Breast epithelium (tissue), 4 donors: ENCODE measurements at regions not wholly inside any gene's neighbourhood (a gene's known extent, or its start where the extent isn't known, plus 50 kb on each side); places are given as distances from the start of the nearest gene placed in this dataset.

ENCODE experiments used
- DNase-seq, 2 donors: peaks; one replicate each; pipeline ENCODE4 v3.0.0-alpha.2; 2019; ENCODE audit warnings: low spot score in 2 of 2
- H3K27ac ChIP-seq, 2 donors: fragments of 200-600 bp; sonication (generic) in 1 of 2; one replicate each; pipeline ENCODE4 v1.5.1; 2016 to 2019; ENCODE audit warnings: mild to moderate bottlenecking in 1 of 2
- H3K27me3 ChIP-seq, 2 donors: fragments of 200-600 bp; sonication (generic) in 1 of 2; one replicate each; pipeline versions ENCODE4 v1.5.1 to v1.6.0; 2017 to 2019; ENCODE audit warnings: control low read depth in 1 of 2, mild to moderate bottlenecking in 1 of 2
- H3K36me3 ChIP-seq: fragments of 200-600 bp; one replicate; pipeline ENCODE4 v1.5.1; 2019
- H3K4me1 ChIP-seq, 2 donors: fragments of 200-600 bp; sonication (generic); one replicate each; pipeline ENCODE4 v1.5.1; 2016 to 2019; ENCODE audit warnings: control low read depth in 1 of 2
- H3K4me3 ChIP-seq, 3 donors: fragments of 200-600 bp; sonication (generic); 1 replicate in 2 of 3; 2 replicates in 1 of 3; pipeline ENCODE4 v1.5.1; 2016 to 2019; ENCODE audit warnings: mild to moderate bottlenecking in 3 of 3, moderate library complexity in 2 of 3
- H3K9me3 ChIP-seq, 2 donors: fragments of 200-600 bp; sonication (generic) in 1 of 2; one replicate each; pipeline ENCODE4 v1.5.1; 2016 to 2019; ENCODE audit warnings: control low read depth in 1 of 2
- CTCF ChIP-seq, 3 donors: fragments of 450-650 bp; IDR thresholded peaks; one replicate each; pipeline ENCODE4 v1.5.1; 2016 to 2017; ENCODE audit warnings: antibody characterized with exemption in 3 of 3, mild to moderate bottlenecking in 3 of 3, moderate library complexity in 3 of 3
- POLR2A ChIP-seq: fragments of 450-650 bp; IDR thresholded peaks from one replicate; pipeline ENCODE4 v1.6.1; 2016; ENCODE audit warnings: antibody characterized with exemption, mild to moderate bottlenecking, moderate library complexity
- POLR2AphosphoS5 ChIP-seq, 3 donors: sonication (generic); formaldehyde crosslinking; IDR thresholded peaks; one replicate each; pipeline ENCODE4 v1.6.1; 2017; ENCODE audit warnings: antibody characterized with exemption in 3 of 3
- intact Hi-C: fragments of 100-400 bp; cut with DNase I; formaldehyde crosslinking; loops from one replicate; pipeline ENCODE4 v1.15.1; 2023; ENCODE audit warnings: low total_unique reads

GRCh38 chr2:44883356-44883755 is 58.1 kb upstream of the SIX3 start:
- H3K4me3 ChIP-seq, result no peak overlapping the region
- intact Hi-C loops, result no loop called here
- H3K36me3 ChIP-seq, result no peaks in the 10 kb centered on the region
- no peak overlapping the region for H3K27ac ChIP-seq
- no peak for DNase-seq
- H3K9me3 ChIP-seq, result no peaks in the 10 kb centered on the region
- no peaks in the 10 kb centered on the region for H3K4me1 ChIP-seq
- no peak for TF ChIP-seq POLR2AphosphoS5 (IDR thresholded peaks at IDR 0.05)
- TF ChIP-seq CTCF (IDR thresholded peaks at IDR 0.05), result no peak
- TF ChIP-seq POLR2A, result no peak
- peaks cover 0 to 12% of the 10 kb centered on the region in 2 donors for H3K27me3 ChIP-seq

GRCh38 chr2:44884231-44884630 is 57.3 kb upstream of the SIX3 start:
- H3K4me3 ChIP-seq, result no peak overlapping the region
- TF ChIP-seq POLR2A, result no peak
- no peak for TF ChIP-seq POLR2AphosphoS5 (IDR thresholded peaks at IDR 0.05)
- TF ChIP-seq CTCF (IDR thresholded peaks at IDR 0.05), result no peak
- DNase-seq, result no peak
- no peaks in the 10 kb centered on the region for H3K4me1 ChIP-seq
- peaks cover 0 to 8% of the 10 kb centered on the region in 2 donors for H3K27me3 ChIP-seq
- H3K27ac ChIP-seq, result no peak overlapping the region
- H3K9me3 ChIP-seq, result no peaks in the 10 kb centered on the region
- no peaks in the 10 kb centered on the region for H3K36me3 ChIP-seq
- intact Hi-C loops, result no loop called here

GRCh38 chr2:44884677-44885076 is 56.8 kb upstream of the SIX3 start:
- Histone ChIP-seq H3K27ac (no peak overlapping the region), H3K4me1 (no peaks in the 10 kb centered on the region), H3K36me3 (no peaks in the 10 kb centered on the region), H3K27me3 (peaks cover 0 to 6% of the 10 kb centered on the region in 2 donors), H3K4me3 (no peak overlapping the region), H3K9me3 (no peaks in the 10 kb centered on the region)
- intact Hi-C loops, result loop anchor here (5.0 kb wide), 1 partner anchor 628 kb away; no protein-coding TSS in a partner anchor
- no peak for TF ChIP-seq POLR2A
- TF ChIP-seq POLR2AphosphoS5 (IDR thresholded peaks at IDR 0.05), result no peak
- no peak for TF ChIP-seq CTCF (IDR thresholded peaks at IDR 0.05)
- no peak for DNase-seq

GRCh38 chr2:44886414-44886813 is 55.1 kb upstream of the SIX3 start:
- peaks cover 0 to 6% of the 10 kb centered on the region in 2 donors for H3K27me3 ChIP-seq
- TF ChIP-seq CTCF (IDR thresholded peaks at IDR 0.05), result no peak
- TF ChIP-seq POLR2AphosphoS5 (IDR thresholded peaks at IDR 0.05), result no peak
- TF ChIP-seq POLR2A, result no peak
- H3K36me3 ChIP-seq, result no peaks in the 10 kb centered on the region
- H3K4me3 ChIP-seq, result no peak overlapping the region
- H3K4me1 ChIP-seq, result no peaks in the 10 kb centered on the region
- DNase-seq, result no peak
- no peak overlapping the region for H3K27ac ChIP-seq
- peaks cover 0 to under 1% of the 10 kb centered on the region in 2 donors for H3K9me3 ChIP-seq
- intact Hi-C loops, result loop anchor here (5.0 kb wide), 1 partner anchor 626 kb away; no protein-coding TSS in a partner anchor

GRCh38 chr2:44889096-44889495 is 52.4 kb upstream of the SIX3 start:
- no peak for TF ChIP-seq CTCF (IDR thresholded peaks at IDR 0.05)
- no peak for TF ChIP-seq POLR2AphosphoS5 (IDR thresholded peaks at IDR 0.05)
- no peak for TF ChIP-seq POLR2A
- H3K4me1 ChIP-seq, result no peaks in the 10 kb centered on the region
- no peaks in the 10 kb centered on the region for H3K36me3 ChIP-seq
- H3K27me3 ChIP-seq, result no peaks in the 10 kb centered on the region
- H3K4me3 ChIP-seq, result no peak overlapping the region
- DNase-seq, result no peak
- H3K27ac ChIP-seq, result no peak overlapping the region
- intact Hi-C loops, result loop anchor here (5.0 kb wide), 1 partner anchor 623 kb away; no protein-coding TSS in a partner anchor
- peaks cover 9 to 13% of the 10 kb centered on the region in 2 donors for H3K9me3 ChIP-seq
